HCT116 (cell line): ENCODE measurements at regions not wholly inside any gene's neighbourhood (a gene's known extent, or its start where the extent isn't known, plus 50 kb on each side); places are given as distances from the start of the nearest gene placed in this dataset.
A peak's percentile ranks its signal among the peaks of the same experiment; 100 is the strongest.

Experiments
- ATAC-seq: fragments of 200-7000 bp; cut with Tn5 transposase; 2 replicates; pipeline ENCODE4 v1.9.1; 2020; ENCODE audit warnings: mild to moderate bottlenecking, moderate library complexity
- BruUV-seq: library from RNA; stranded (reverse); fragments of 400-500 nt; replicated peaks from 2 replicates; lab custom pipeline; 2021; lab: Mats Ljungman, UMichigan
- CTCF ChIA-PET: fragments of 300-600 bp; sonication (Branson Sonifier 250); formaldehyde crosslinking; loops from one replicate; lab custom pipeline; 2021; ENCODE audit warnings: antibody characterized with exemption; lab: Charles Lee
- POLR2A ChIA-PET: fragments of 300-600, 350-600 bp; sonication (Branson Sonifier 250); formaldehyde crosslinking; loops from one replicate; lab custom pipeline; 2021; ENCODE audit warnings: antibody characterized with exemption; lab: Charles Lee
- RAD21 ChIA-PET, 2 experiments: fragments of 300-600 bp; sonication (Branson Sonifier 250); formaldehyde crosslinking; loops; one replicate each; lab custom pipeline; 2023; ENCODE audit warnings: low total read pairs in 2 of 2; ENCODE audit not compliant: uncharacterized antibody in 2 of 2, unreplicated experiment in 2 of 2, low non-redundant PET in 1 of 2; lab: Charles Lee
- DNase-seq: peaks from one replicate; pipeline ENCODE4 v3.0.0-alpha.2; 2010; ENCODE audit warnings: low read depth, low spot score
- H2AFZ ChIP-seq: fragments of 200-600 bp; shearing (Covaris generic), sonication (generic); 2 replicates; pipeline ENCODE4 v1.6.1; 2017; ENCODE audit warnings: low read depth, mixed run types, mixed read lengths, antibody characterized with exemption, low read length; ENCODE audit not compliant: poor library complexity, severe bottlenecking
- H3K27ac ChIP-seq: 2 replicates; pipeline ENCODE4 v1.5.1; 2012; ENCODE audit warnings: low read depth, low read length
- H3K27me3 ChIP-seq: fragments of 200-600 bp; sonication (generic); 2 replicates; pipeline ENCODE4 v1.6.1; 2016; ENCODE audit warnings: mixed run types, low read length, mixed read lengths; ENCODE audit not compliant: insufficient read depth
- H3K36me3 ChIP-seq, 2 experiments: fragments of 200-500 bp in 1 of 2; fragments of 200-600 bp in 1 of 2; sonication (Bioruptor generic) in 1 of 2; sonication (generic) in 1 of 2; 2 replicates each; pipeline versions ENCODE4 v1.5.1 to v1.6.1; 2014 to 2016; ENCODE audit warnings: low read length in 2 of 2, inconsistent platforms in 1 of 2, mixed read lengths in 1 of 2, mixed run types in 1 of 2; ENCODE audit not compliant: insufficient read depth in 2 of 2, control insufficient read depth in 1 of 2
- H3K4me1 ChIP-seq, 2 experiments: fragments of 200-600 bp in 1 of 2; sonication (generic) in 1 of 2; 2 replicates each; pipeline versions ENCODE4 v1.5.1 to v1.6.1; 2012 to 2017; ENCODE audit warnings: low read length in 2 of 2, inconsistent platforms in 1 of 2, mild to moderate bottlenecking in 1 of 2, mixed read lengths in 1 of 2, mixed run types in 1 of 2, moderate library complexity in 1 of 2; ENCODE audit not compliant: insufficient read depth in 2 of 2, control insufficient read depth in 1 of 2
- H3K4me2 ChIP-seq: fragments of 200-600 bp; sonication (generic); 2 replicates; pipeline ENCODE4 v1.6.1; 2017; ENCODE audit warnings: mixed run types, low read length, mixed read lengths
- H3K4me3 ChIP-seq, 2 experiments: fragments of 200-600 bp in 1 of 2; sonication (generic) in 1 of 2; replicated peaks in 1 of 2; 2 replicates each; pipeline ENCODE4 v1.5.1; 2011 to 2016; ENCODE audit warnings: low read length in 2 of 2, control low read depth in 1 of 2, low read depth in 1 of 2, mild to moderate bottlenecking in 1 of 2, mixed read lengths in 1 of 2, mixed run types in 1 of 2
- H3K79me2 ChIP-seq: fragments of 200-600 bp; sonication (generic); 2 replicates; pipeline ENCODE4 v1.6.1; 2017; ENCODE audit warnings: mild to moderate bottlenecking, mixed run types, low read length, moderate library complexity, mixed read lengths; ENCODE audit not compliant: insufficient read depth
- H3K9ac ChIP-seq: fragments of 200-600 bp; sonication (generic); 2 replicates; pipeline ENCODE4 v1.6.1; 2016; ENCODE audit warnings: low read length, mixed read lengths
- H3K9me2 ChIP-seq: fragments of 200-600 bp; sonication (generic), shearing (Covaris generic); 2 replicates; pipeline ENCODE4 v1.6.1; 2017; ENCODE audit warnings: mixed run types, mild to moderate bottlenecking, moderate library complexity; ENCODE audit not compliant: insufficient read depth
- H3K9me3 ChIP-seq, 2 experiments: fragments of 200-500 bp in 1 of 2; fragments of 200-600 bp in 1 of 2; sonication (Bioruptor generic) in 1 of 2; sonication (generic) in 1 of 2; 2 replicates each; pipeline ENCODE4 v1.6.1; 2014 to 2017; ENCODE audit warnings: low read length in 2 of 2, mixed read lengths in 2 of 2, inconsistent platforms in 1 of 2, low read depth in 1 of 2, mild to moderate bottlenecking in 1 of 2, mixed run types in 1 of 2, moderate library complexity in 1 of 2; ENCODE audit not compliant: control insufficient read depth in 1 of 2, insufficient read depth in 1 of 2
- H4K20me1 ChIP-seq: fragments of 200-600 bp; sonication (generic), shearing (Covaris generic); 2 replicates; pipeline ENCODE4 v1.6.1; 2017; ENCODE audit warnings: mixed run types, mild to moderate bottlenecking, moderate library complexity; ENCODE audit not compliant: insufficient read depth
- CBX3 ChIP-seq: IDR thresholded peaks from 2 replicates; pipeline ENCODE4 v1.6.1; 2012; ENCODE audit warnings: low read depth
- CEBPB ChIP-seq: IDR thresholded peaks from 2 replicates; pipeline ENCODE4 v1.6.1; 2012; ENCODE audit warnings: low read depth
- ELF1 ChIP-seq: IDR thresholded peaks from 2 replicates; pipeline ENCODE4 v1.6.1; 2012; ENCODE audit warnings: low read depth, borderline replicate concordance
- EZH2 ChIP-seq: fragments of 200-600 bp; sonication (generic); IDR thresholded peaks from 2 replicates; pipeline ENCODE4 v1.6.1; 2017; ENCODE audit warnings: antibody characterized with exemption, mixed run types
- FOSL1 ChIP-seq: IDR thresholded peaks from 2 replicates; pipeline ENCODE4 v1.6.1; 2012; ENCODE audit warnings: low read depth
- POLR2A ChIP-seq: IDR thresholded peaks from 2 replicates; pipeline ENCODE4 v1.7.0; 2011; ENCODE audit warnings: borderline replicate concordance; ENCODE audit not compliant: insufficient read depth, insufficient read length; ENCODE audit errors: extremely low read depth
- SP1 ChIP-seq: IDR thresholded peaks from 2 replicates; pipeline ENCODE4 v1.6.1; 2012; ENCODE audit warnings: low read depth
- SRF ChIP-seq: IDR thresholded peaks from 2 replicates; pipeline ENCODE4 v1.6.1; 2012; ENCODE audit warnings: low read depth
- YY1 ChIP-seq: IDR thresholded peaks from 2 replicates; pipeline ENCODE4 v1.6.1; 2011; ENCODE audit warnings: low read length, low read depth, moderate library complexity, mild to moderate bottlenecking; ENCODE audit not compliant: insufficient replicate concordance; ENCODE audit errors: extremely low read depth
- ZFX ChIP-seq: fragments of 450-650 bp; IDR thresholded peaks from 2 replicates; pipeline ENCODE4 v1.6.1; 2017
- ZNF274 ChIP-seq: fragments of 200-500 bp; sonication (Bioruptor generic); IDR thresholded peaks from 2 replicates; pipeline ENCODE4 v1.6.1; 2014; ENCODE audit warnings: mild to moderate bottlenecking, low read depth, low read length, inconsistent platforms
- intact Hi-C: fragments of 100-400 bp; cut with micrococcal nuclease; formaldehyde crosslinking; loops from 2 replicates; pipeline ENCODE4 v1.10.0; 2022
- TF ChIP-seq, protein P1 (sequence below): IDR thresholded peaks from 2 replicates; pipeline ENCODE4 v1.6.1; 2012
- TF ChIP-seq, protein P2 (sequence below): IDR thresholded peaks from 2 replicates; pipeline ENCODE4 v1.6.1; 2011; ENCODE audit warnings: mild to moderate bottlenecking, low read length, moderate library complexity; ENCODE audit not compliant: insufficient replicate concordance; ENCODE audit errors: extremely low read depth

DNA sequence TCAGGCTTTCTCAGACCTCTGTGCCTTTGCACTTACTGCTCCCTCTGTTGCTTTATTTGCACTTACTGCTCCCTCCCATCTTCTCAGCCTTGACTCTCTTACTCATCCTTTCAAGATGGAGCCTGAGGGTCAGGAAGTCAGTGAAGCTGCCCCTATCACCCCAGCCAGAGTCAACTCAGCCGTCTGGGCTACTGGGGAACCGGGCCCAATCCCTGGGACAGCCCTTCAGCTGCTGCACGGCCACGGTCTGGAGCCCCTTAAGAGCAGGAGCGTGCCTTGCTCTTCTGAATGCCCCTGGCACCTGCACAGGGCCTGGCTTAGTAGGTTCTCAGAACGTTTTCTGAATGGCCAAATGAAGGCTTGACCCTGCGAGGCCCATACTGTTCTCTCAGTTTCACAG lies 244.4 kb downstream of the FOXD2 start:
- POLR2A ChIA-PET = no interaction called here
- DNase-seq = no peak
- CTCF ChIA-PET = no interaction called here
- H3K4me2 ChIP-seq = no peak overlapping the region
- RAD21 ChIA-PET = no interaction called here
- no peaks in the 10 kb centered on the region for H3K27me3 ChIP-seq
- intact Hi-C loops = no loop called here
- TF ChIP-seq ZNF274 (no peak), FOSL1 (no peak), ELF1 (no peak), YY1 (no peak), POLR2A (no peak), CEBPB (no peak), SRF (no peak)
- ATAC-seq = no peak
- H3K4me1 ChIP-seq = peaks cover 0 to 10% of the 10 kb centered on the region in 2 experiments; a peak in 2 of 4 replicates
- H3K79me2 ChIP-seq = no peaks in the 10 kb centered on the region
- no peaks in the 10 kb centered on the region for H3K36me3 ChIP-seq
- no peak overlapping the region for H2AFZ ChIP-seq
- no peaks in the 10 kb centered on the region for H4K20me1 ChIP-seq
- H3K4me3 ChIP-seq = no peak overlapping the region
- BruUV-seq = no TSS peak
- no peaks in the 10 kb centered on the region for H3K9me2 ChIP-seq
- no peaks in the 10 kb centered on the region for H3K9me3 ChIP-seq
- H3K27ac ChIP-seq = no peak overlapping the region
- H3K9ac ChIP-seq = no peak overlapping the region

DNA sequence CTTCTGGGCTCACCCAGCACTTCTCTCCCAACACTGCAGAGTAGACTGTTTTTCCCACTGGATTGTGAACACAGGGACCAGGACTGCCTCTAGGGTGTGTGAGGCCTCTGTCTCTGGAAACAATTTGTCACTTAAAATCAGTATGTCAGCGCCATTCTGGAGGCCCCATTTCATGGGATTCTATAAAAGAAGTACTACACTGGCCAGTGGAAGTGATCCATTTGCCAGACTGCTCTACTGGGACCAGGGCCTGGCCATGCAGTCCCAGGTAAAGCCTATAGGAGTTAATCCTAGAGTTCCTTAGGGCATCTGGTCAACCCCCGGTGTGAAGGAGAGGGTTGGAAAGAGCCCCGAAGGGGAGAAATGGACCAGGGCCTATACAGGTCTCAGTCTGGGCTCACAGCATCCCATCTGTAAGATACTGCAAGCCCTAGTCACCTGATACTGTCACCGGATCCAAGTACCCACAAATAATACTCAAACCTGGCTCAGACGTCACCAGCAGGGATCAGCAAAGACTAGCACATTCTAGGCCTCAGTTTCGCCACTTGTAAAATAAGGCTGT lies 245.0 kb downstream of the FOXD2 start:
- intact Hi-C loops = no loop called here
- Histone ChIP-seq H3K4me2 (no peak overlapping the region), H3K9ac (no peak overlapping the region), H3K27ac (no peak overlapping the region), H3K4me3 (no peak overlapping the region), H4K20me1 (no peaks in the 10 kb centered on the region), H3K79me2 (no peaks in the 10 kb centered on the region), H3K27me3 (no peaks in the 10 kb centered on the region), H3K9me2 (no peaks in the 10 kb centered on the region), H3K36me3 (no peaks in the 10 kb centered on the region), H3K9me3 (no peaks in the 10 kb centered on the region), H2AFZ (no peak overlapping the region), H3K4me1 (peaks cover 0 to 10% of the 10 kb centered on the region in 2 experiments; a peak in 2 of 4 replicates)
- no peak for DNase-seq
- RAD21 ChIA-PET = no interaction called here
- 0 out of 2 replicates have a peak, but pooled peaks have one; percentile 9 for TF ChIP-seq ZFX
- no peak for TF ChIP-seq POLR2A
- no peak for TF ChIP-seq SP1
- no peak for TF ChIP-seq CEBPB
- TF ChIP-seq, protein P1, sequence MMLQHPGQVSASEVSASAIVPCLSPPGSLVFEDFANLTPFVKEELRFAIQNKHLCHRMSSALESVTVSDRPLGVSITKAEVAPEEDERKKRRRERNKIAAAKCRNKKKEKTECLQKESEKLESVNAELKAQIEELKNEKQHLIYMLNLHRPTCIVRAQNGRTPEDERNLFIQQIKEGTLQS = no peak
- no peak for TF ChIP-seq ELF1
- TF ChIP-seq CBX3 = no peak
- TF ChIP-seq, protein P2, sequence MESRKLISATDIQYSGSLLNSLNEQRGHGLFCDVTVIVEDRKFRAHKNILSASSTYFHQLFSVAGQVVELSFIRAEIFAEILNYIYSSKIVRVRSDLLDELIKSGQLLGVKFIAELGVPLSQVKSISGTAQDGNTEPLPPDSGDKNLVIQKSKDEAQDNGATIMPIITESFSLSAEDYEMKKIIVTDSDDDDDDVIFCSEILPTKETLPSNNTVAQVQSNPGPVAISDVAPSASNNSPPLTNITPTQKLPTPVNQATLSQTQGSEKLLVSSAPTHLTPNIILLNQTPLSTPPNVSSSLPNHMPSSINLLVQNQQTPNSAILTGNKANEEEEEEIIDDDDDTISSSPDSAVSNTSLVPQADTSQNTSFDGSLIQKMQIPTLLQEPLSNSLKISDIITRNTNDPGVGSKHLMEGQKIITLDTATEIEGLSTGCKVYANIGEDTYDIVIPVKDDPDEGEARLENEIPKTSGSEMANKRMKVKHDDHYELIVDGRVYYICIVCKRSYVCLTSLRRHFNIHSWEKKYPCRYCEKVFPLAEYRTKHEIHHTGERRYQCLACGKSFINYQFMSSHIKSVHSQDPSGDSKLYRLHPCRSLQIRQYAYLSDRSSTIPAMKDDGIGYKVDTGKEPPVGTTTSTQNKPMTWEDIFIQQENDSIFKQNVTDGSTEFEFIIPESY = no peak
- no peak for TF ChIP-seq EZH2
- no peak for ATAC-seq
- BruUV-seq = no TSS peak
- POLR2A ChIA-PET = no interaction called here
- CTCF ChIA-PET = no interaction called here
